ENCODE measurements at regions not wholly inside any gene's neighbourhood (a gene's known extent, or its start where the extent isn't known, plus 50 kb on each side); places are given as distances from the start of the nearest gene placed in this dataset.
A peak's percentile ranks its signal among the peaks of the same experiment; 100 is the strongest.

- 83% methylated on average over 3 of the region's 5 CpGs for WGBS
- H3K9me3 ChIP-seq, result no peaks in the 10 kb centered on the region
- intact Hi-C loops (cut with DNase I), result no loop called here
- no peaks in the 10 kb centered on the region for H3K36me3 ChIP-seq
- H3K4me1 ChIP-seq, result peaks cover 0 to 20% (median 3%) of the 10 kb centered on the region in 4 donors
- no peak overlapping the region for H3K27ac ChIP-seq (replicated peaks in 1 of 4)
- no peak for TF ChIP-seq CTCF (IDR thresholded peaks at IDR 0.05)
- no peak for TF ChIP-seq POLR2A (IDR thresholded peaks at IDR 0.05; ENCODE audit: low read depth)
- TF ChIP-seq POLR2AphosphoS5 (IDR thresholded peaks at IDR 0.05), result no peak
- no peak for TF ChIP-seq EP300 (IDR thresholded peaks at IDR 0.05)
- no peak overlapping the region for H3K4me3 ChIP-seq
- peak; percentile 78 for DNase-seq (ENCODE audit: extremely low spot score)
- no peaks in the 10 kb centered on the region for H3K27me3 ChIP-seq
Observed at GRCh38 chr5:6544561-6544935, 88.3 kb downstream of the NSUN2 start.

All from esophagus muscularis mucosa (tissue), 4 donors.